Transverse colon (tissue), 4 donors: ENCODE measurements at regions not wholly inside any gene's neighbourhood (a gene's known extent, or its start where the extent isn't known, plus 50 kb on each side); places are given as distances from the start of the nearest gene placed in this dataset.

Experiments
- DNase-seq: peaks from one replicate; pipeline ENCODE4 v3.0.0-alpha.2; 2019
- H3K27ac ChIP-seq, 4 donors: fragments of 200-600 bp; sonication (generic); 2 replicates each; pipeline ENCODE4 v1.5.1; 2016 to 2018; ENCODE audit warnings: inconsistent platforms in 4 of 4
- H3K27me3 ChIP-seq: fragments of 200-600 bp; sonication (generic); 2 replicates; pipeline ENCODE4 v1.5.1; 2017; ENCODE audit warnings: inconsistent platforms
- H3K36me3 ChIP-seq, 4 donors: fragments of 200-600 bp; sonication (generic); 2 replicates each; pipeline ENCODE4 v1.5.1; 2017 to 2019; ENCODE audit warnings: inconsistent platforms in 4 of 4
- H3K4me1 ChIP-seq, 4 donors: fragments of 200-600 bp; sonication (generic); 2 replicates each; pipeline ENCODE4 v1.5.1; 2017 to 2020; ENCODE audit warnings: inconsistent platforms in 4 of 4
- H3K4me3 ChIP-seq, 4 donors: fragments of 200-600 bp; sonication (generic); 1 replicate in 1 of 4; 2 replicates in 3 of 4; pipeline versions ENCODE4 v1.5.1 to v1.6.1; 2017 to 2019; ENCODE audit warnings: inconsistent platforms in 4 of 4
- H3K9me3 ChIP-seq, 2 donors: fragments of 200-600 bp; sonication (generic); 2 replicates each; pipeline ENCODE4 v1.5.1; 2017 to 2019; ENCODE audit warnings: inconsistent platforms in 2 of 2
- CTCF ChIP-seq, 5 experiments: fragments of 200-600 bp in 3 of 5; fragments of 450-650 bp in 2 of 5; sonication (generic) in 3 of 5; IDR thresholded peaks; 1 replicate in 2 of 5; 2 replicates in 3 of 5; pipeline ENCODE4 v1.5.1; 2016 to 2017; ENCODE audit warnings: antibody characterized with exemption in 5 of 5, inconsistent platforms in 3 of 5, mild to moderate bottlenecking in 2 of 5, moderate library complexity in 1 of 5
- EP300 ChIP-seq: sonication (generic); formaldehyde crosslinking; IDR thresholded peaks from one replicate; pipeline ENCODE4 v1.6.1; 2017; ENCODE audit warnings: antibody characterized with exemption, low read depth
- POLR2A ChIP-seq: fragments of 450-650 bp; IDR thresholded peaks from one replicate; pipeline ENCODE4 v1.6.1; 2016; ENCODE audit warnings: antibody characterized with exemption, mild to moderate bottlenecking, moderate library complexity
- POLR2AphosphoS5 ChIP-seq, 3 donors: sonication (generic); formaldehyde crosslinking; IDR thresholded peaks; one replicate each; pipeline ENCODE4 v1.6.1; 2016; ENCODE audit warnings: antibody characterized with exemption in 3 of 3
- WGBS, 2 donors: methylation state at CpG; one replicate each; pipeline ENCODE4 v1.1.5; 2018; ENCODE audit warnings: low coverage in 1 of 2; 5-methylcytosine and 5-hydroxymethylcytosine counted together
- in situ Hi-C, 4 donors: fragments of 200-750 bp; cut with MboI; loops; one replicate each; pipeline versions ENCODE4 v1.15.0 to v1.15.1; 2017; ENCODE audit warnings: low sequenced_read_pairs in 3 of 4, low pct_ligation_motif_present in 1 of 4, low pct_unique_long_range_greater_than_20kb in 1 of 4
- intact Hi-C: fragments of 100-400 bp; cut with DNase I; formaldehyde crosslinking; loops from one replicate; pipeline ENCODE4 v1.15.1; 2023; ENCODE audit warnings: low total_unique reads

GRCh38 chr2:21279525-21279924 lies 155.8 kb downstream of the TDRD15 start:
- Histone ChIP-seq H3K36me3 (no peaks in the 10 kb centered on the region), H3K9me3 (no peaks in the 10 kb centered on the region), H3K4me3 (no peak overlapping the region), H3K27me3 (no peaks in the 10 kb centered on the region), H3K4me1 (peaks cover 7 to 24% (median 19%) of the 10 kb centered on the region in 4 donors), H3K27ac (no peak overlapping the region)
- TF ChIP-seq POLR2AphosphoS5 (IDR thresholded peaks at IDR 0.05) (no peak), CTCF (IDR thresholded peaks at IDR 0.05) (no peak), EP300 (no peak), POLR2A (no peak)
- in situ Hi-C loops (no loop called here), intact Hi-C loops (no loop called here)
- DNase-seq, result no peak
- WGBS, 2 donors, result 83 to 86% methylated on average over 1 to 5 of the region's 5 CpGs

- Histone ChIP-seq H3K4me3 (no peak overlapping the region), H3K27me3 (no peaks in the 10 kb centered on the region), H3K9me3 (no peaks in the 10 kb centered on the region), H3K4me1 (peaks cover 7 to 23% (median 19%) of the 10 kb centered on the region in 4 donors), H3K27ac (no peak overlapping the region), H3K36me3 (no peaks in the 10 kb centered on the region)
- in situ Hi-C loops (no loop called here), intact Hi-C loops (no loop called here)
- no peak for DNase-seq
- no peak for TF ChIP-seq POLR2A
- no peak for TF ChIP-seq EP300
- no peak for TF ChIP-seq CTCF (IDR thresholded peaks at IDR 0.05)
- 75 to 90% methylated on average over 3 to 4 of the region's 4 CpGs for WGBS, 2 donors
Observed at GRCh38 chr2:21280793-21281192, 157.0 kb downstream of the TDRD15 start.

- in situ Hi-C loops, result no loop called here
- Histone ChIP-seq H3K36me3 (no peaks in the 10 kb centered on the region), H3K4me1 (peaks cover 4 to 18% (median 14%) of the 10 kb centered on the region in 4 donors), H3K27ac (no peak overlapping the region), H3K9me3 (no peaks in the 10 kb centered on the region), H3K27me3 (no peaks in the 10 kb centered on the region), H3K4me3 (no peak overlapping the region)
- intact Hi-C loops, result no loop called here
- TF ChIP-seq POLR2A (no peak), CTCF (IDR thresholded peaks at IDR 0.05) (no peak), EP300 (no peak), POLR2AphosphoS5 (IDR thresholded peaks at IDR 0.05) (no peak)
- DNase-seq, result no peak
Observed at GRCh38 chr2:21281384-21281783, 157.6 kb downstream of the TDRD15 start.

GRCh38 chr2:21281791-21282514 lies 158.2 kb downstream of the TDRD15 start:
- TF ChIP-seq EP300, result no peak
- TF ChIP-seq POLR2A, result no peak
- no peak for TF ChIP-seq POLR2AphosphoS5 (IDR thresholded peaks at IDR 0.05)
- TF ChIP-seq CTCF (IDR thresholded peaks at IDR 0.05), result no peak
- Histone ChIP-seq H3K4me3 (no peak overlapping the region), H3K9me3 (no peaks in the 10 kb centered on the region), H3K4me1 (peaks cover 0 to 13% (median 9%) of the 10 kb centered on the region in 4 donors), H3K36me3 (no peaks in the 10 kb centered on the region), H3K27ac (no peak overlapping the region), H3K27me3 (no peaks in the 10 kb centered on the region)
- no peak for DNase-seq
- in situ Hi-C loops, result no loop called here
- 67 to 100% methylated on average over 2 to 8 of the region's 8 CpGs for WGBS, 2 donors
- intact Hi-C loops, result no loop called here
